GDM1 (cell line): ENCODE measurements at regions not wholly inside any gene's neighbourhood (a gene's known extent, or its start where the extent isn't known, plus 50 kb on each side); places are given as distances from the start of the nearest gene placed in this dataset.

Experiments used
- DNase-seq: peaks from one replicate; lab custom pipeline; 2025; lab: John Stamatoyannopoulos, UW

GRCh38 chr4:10179957-10180602 lies 63.5 kb upstream of the WDR1 start:
- DNase-seq, result no peak

GRCh38 chr4:10178763-10179162 lies 62.2 kb upstream of the WDR1 start:
- no peak for DNase-seq

DNA sequence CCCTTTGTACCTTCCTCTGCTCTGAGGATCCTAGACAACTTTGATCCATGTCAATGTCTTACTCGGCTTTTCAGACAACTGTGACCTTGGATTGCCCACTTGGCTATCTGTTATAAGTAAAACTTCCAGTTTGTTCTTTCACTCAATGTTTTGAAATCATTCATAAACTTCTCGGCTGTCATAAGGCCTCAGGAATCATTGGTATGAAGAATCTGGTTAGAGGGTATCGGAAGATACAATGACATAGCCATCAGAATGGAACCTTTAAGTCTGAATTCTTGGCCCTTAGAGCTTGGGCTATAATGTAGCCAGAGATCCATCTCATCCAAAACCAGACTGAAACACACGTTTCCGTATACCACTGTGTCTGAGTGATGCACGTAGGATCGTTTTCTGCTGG lies 59.0 kb upstream of the WDR1 start:
- DNase-seq, result no peak

- no peak for DNase-seq
Measured at GRCh38 chr4:10173754-10174749, 57.5 kb upstream of the WDR1 start.

DNA sequence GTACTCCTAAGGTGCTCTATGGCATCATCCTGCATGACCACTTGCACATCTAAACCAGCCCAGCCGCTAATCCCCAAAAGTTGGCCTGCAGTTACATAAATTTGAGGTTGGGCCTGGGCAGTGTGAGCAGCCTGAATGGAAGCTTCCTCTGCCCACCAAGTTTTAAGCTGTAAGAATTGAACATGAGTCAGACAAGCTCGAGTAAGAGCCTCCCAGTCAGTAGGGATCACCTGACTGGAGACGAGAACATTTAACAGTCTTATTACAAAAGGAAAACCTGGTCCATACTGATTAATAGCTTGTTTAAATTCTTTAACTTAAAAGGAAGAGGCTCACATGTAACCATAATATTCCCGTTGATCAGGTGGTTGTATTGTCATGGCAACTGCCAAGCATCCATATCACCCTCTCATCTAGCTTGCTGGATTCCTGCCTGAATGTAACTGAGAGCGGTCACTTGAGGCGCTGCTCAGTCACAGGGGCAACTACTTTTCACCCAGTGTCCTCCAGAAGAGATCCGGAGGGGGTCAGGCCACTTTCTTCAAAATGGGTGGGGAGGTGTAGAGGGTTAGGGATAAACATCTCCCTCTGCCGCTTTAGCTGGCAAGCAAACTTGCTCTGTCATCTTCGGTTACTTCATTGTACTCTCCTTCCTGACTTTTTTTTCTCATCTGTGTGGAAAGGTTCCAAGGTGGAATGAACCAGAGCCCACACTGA lies 56.6 kb upstream of the WDR1 start:
- DNase-seq, result no peak

- no peak for DNase-seq
Measured at GRCh38 chr4:10172278-10172921, 55.8 kb upstream of the WDR1 start.

DNA sequence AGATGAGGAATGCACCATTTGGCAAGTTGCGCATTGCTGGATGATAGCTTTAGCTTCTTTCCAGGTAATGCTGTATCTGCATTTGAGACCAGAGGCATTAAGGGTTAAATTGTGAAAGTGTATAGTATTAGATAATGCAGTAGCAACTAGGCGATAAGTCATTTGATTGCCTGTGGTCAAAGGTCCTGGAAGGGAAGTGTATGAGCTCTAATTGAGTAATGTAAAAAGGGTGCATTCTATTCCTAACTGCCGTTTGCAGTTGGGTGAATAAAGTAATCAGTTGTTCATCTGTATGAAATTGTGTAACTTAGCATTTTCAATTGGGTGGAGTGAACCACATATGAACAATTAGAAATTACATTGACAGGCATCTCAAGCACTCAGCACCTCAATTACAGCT lies 54.5 kb upstream of the WDR1 start:
- no peak for DNase-seq

DNA sequence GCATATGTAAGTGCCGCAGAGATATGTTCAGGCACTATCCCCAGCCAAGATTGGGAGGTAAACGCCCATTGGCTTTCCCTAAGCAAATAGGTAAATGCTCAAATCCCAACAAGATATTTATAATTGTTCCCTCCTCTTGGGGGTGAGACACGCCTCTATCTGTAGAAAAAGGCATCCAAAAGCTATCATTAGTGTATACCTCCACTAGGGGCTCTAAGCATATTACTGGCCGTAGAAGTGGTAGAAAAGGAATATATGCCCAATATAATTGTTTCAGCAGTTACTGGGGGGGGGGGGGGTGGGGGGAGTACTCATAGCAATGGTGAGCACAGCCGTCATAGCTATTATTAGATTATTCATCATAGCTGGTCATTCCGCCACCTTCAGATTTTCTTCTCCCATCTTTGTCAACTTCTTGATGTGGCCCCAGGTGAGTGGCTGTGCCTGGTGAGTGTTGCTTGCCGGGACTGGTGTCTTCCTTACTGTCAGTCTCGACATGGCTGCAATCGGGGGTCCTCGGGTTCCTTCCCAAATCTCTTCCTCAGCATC lies 53.3 kb upstream of the WDR1 start:
- DNase-seq, result no peak

- DNase-seq, result no peak
Measured at GRCh38 chr4:10168151-10168550, 51.6 kb upstream of the WDR1 start.

DNA sequence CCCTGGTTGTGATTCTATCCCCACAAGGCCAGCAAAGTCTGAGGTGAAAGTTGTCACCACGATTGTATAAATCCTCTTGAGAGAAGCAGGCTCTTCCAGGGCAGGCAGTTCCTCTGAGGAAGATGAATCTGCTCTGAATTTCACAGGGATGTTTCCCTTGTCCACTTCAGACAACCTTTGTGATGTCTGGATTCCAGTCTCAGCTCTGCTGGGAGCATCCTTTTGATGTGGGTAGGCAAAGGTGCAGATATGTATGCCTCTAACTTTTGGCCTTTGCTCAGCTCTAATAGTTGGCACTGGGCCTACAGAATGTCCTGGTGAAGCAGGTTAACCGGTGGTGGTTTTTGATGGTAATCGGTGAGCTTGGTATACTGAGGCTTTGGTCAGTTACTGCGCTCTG lies 50.6 kb upstream of the WDR1 start:
- no peak for DNase-seq
